Neutrophil (primary cell): ENCODE measurements at regions not wholly inside any gene's neighbourhood (a gene's known extent, or its start where the extent isn't known, plus 50 kb on each side); places are given as distances from the start of the nearest gene placed in this dataset.

ENCODE experiments used
- H3K27ac ChIP-seq: fragments of 200-600 bp; sonication (generic); 2 replicates; pipeline ENCODE4 v1.5.1; 2016; ENCODE audit warnings: mild to moderate bottlenecking, moderate library complexity
- H3K27me3 ChIP-seq: fragments of 200-600 bp; sonication (generic); 2 replicates; pipeline ENCODE4 v1.6.0; 2016; ENCODE audit warnings: mild to moderate bottlenecking
- H3K36me3 ChIP-seq: fragments of 200-600 bp; sonication (generic); 2 replicates; pipeline ENCODE4 v1.5.1; 2017
- H3K4me1 ChIP-seq, 2 experiments: fragments of 200-600 bp in 1 of 2; sonication (generic) in 1 of 2; 1 replicate in 1 of 2; 2 replicates in 1 of 2; pipeline versions ENCODE4 v1.5.1 to v1.6.1; 2013 to 2016; ENCODE audit warnings: low read depth in 1 of 2, low read length in 1 of 2, mild to moderate bottlenecking in 1 of 2, moderate library complexity in 1 of 2; ENCODE audit not compliant: control insufficient read depth in 1 of 2, insufficient read depth in 1 of 2
- H3K4me3 ChIP-seq, 2 experiments: fragments of 200-600 bp in 1 of 2; sonication (generic) in 1 of 2; 1 replicate in 1 of 2; 2 replicates in 1 of 2; pipeline ENCODE4 v1.5.1; 2013 to 2016; ENCODE audit warnings: low read depth in 1 of 2, low read length in 1 of 2, mild to moderate bottlenecking in 1 of 2, moderate library complexity in 1 of 2
- H3K9me3 ChIP-seq: fragments of 200-600 bp; sonication (generic); 2 replicates; pipeline ENCODE4 v1.5.1; 2016
- CTCF ChIP-seq: fragments of 200-600 bp; sonication (generic); IDR thresholded peaks from 2 replicates; pipeline ENCODE4 v1.5.1; 2016; ENCODE audit warnings: antibody characterized with exemption

GRCh38 chrX:123072686-123073385 lies 111.2 kb upstream of the GRIA3 start:
- no peak for TF ChIP-seq CTCF
- H3K27ac ChIP-seq, result no peak overlapping the region

GRCh38 chrX:123075947-123076561 lies 108.0 kb upstream of the GRIA3 start:
- Histone ChIP-seq H3K27ac (no peak overlapping the region), H3K4me1 (no peaks in the 10 kb centered on the region), H3K27me3 (no peaks in the 10 kb centered on the region), H3K4me3 (no peak overlapping the region), H3K36me3 (no peaks in the 10 kb centered on the region), H3K9me3 (no peaks in the 10 kb centered on the region)
- no peak for TF ChIP-seq CTCF

More at GRCh38 chrX:123072686-123073385, 111.2 kb upstream of the GRIA3 start:
- H3K36me3 ChIP-seq, result no peaks in the 10 kb centered on the region
- H3K27me3 ChIP-seq, result no peaks in the 10 kb centered on the region
- H3K4me1 ChIP-seq, result no peaks in the 10 kb centered on the region
- H3K4me3 ChIP-seq, result no peak overlapping the region
- no peaks in the 10 kb centered on the region for H3K9me3 ChIP-seq

- Histone ChIP-seq H3K4me1 (no peaks in the 10 kb centered on the region), H3K27ac (no peak overlapping the region), H3K36me3 (no peaks in the 10 kb centered on the region), H3K27me3 (no peaks in the 10 kb centered on the region), H3K4me3 (no peak overlapping the region), H3K9me3 (no peaks in the 10 kb centered on the region)
- TF ChIP-seq CTCF, result no peak
Observed at GRCh38 chrX:123077631-123078030, 106.4 kb upstream of the GRIA3 start.

- Histone ChIP-seq H3K27ac (no peak overlapping the region), H3K36me3 (no peaks in the 10 kb centered on the region), H3K4me3 (no peak overlapping the region), H3K9me3 (no peaks in the 10 kb centered on the region), H3K4me1 (no peaks in the 10 kb centered on the region), H3K27me3 (no peaks in the 10 kb centered on the region)
- no peak for TF ChIP-seq CTCF
Observed at GRCh38 chrX:123080065-123080464, 104.0 kb upstream of the GRIA3 start.

DNA sequence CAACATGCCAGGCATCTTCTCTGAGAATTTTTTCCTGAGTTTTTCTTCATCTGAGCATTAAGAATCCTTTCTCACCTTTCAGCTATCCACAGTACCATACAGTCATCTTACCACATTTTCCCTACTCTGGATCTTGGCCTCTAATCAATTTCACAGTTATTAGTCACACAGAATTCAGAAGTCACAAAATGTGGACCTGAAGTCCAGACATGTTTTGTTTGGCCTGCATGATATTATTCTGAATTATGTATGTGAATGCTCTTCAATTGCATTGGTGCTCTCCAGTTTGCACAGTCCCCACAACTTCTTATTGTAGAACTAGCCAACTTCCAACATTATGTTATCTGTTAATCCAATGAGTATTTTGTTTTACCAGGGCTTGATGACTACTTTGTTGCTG lies 102.3 kb upstream of the GRIA3 start:
- Histone ChIP-seq H3K36me3 (no peaks in the 10 kb centered on the region), H3K27ac (no peak overlapping the region), H3K4me3 (no peak overlapping the region), H3K4me1 (peaks cover 0 to under 1% of the 10 kb centered on the region in 2 experiments), H3K27me3 (no peaks in the 10 kb centered on the region), H3K9me3 (no peaks in the 10 kb centered on the region)
- TF ChIP-seq CTCF, result no peak
